ENCODE measurements at regions not wholly inside any gene's neighbourhood (a gene's known extent, or its start where the extent isn't known, plus 50 kb on each side); places are given as distances from the start of the nearest gene placed in this dataset.
"Not testable (repeated sequence)": the region's sequence is repeated elsewhere in the genome, so short reads cannot be mapped to it uniquely, and the experiment has no call there.

GRCh38 chr13:89027694-89028306 lies 1356.6 kb downstream of the SLITRK5 start:
- intact Hi-C loops (cut with micrococcal nuclease) = no loop called here
- ATAC-seq (no peak), DNase-seq (no peak)

- ATAC-seq = no peak
Measured at GRCh38 chr13:89029062-89029461, 1357.9 kb downstream of the SLITRK5 start.

GRCh38 chr13:89034015-89034414 lies 1362.8 kb downstream of the SLITRK5 start:
- DNase-seq (no peak), ATAC-seq (no peak)
- intact Hi-C loops (cut with micrococcal nuclease) = no loop called here

More at GRCh38 chr13:89029062-89029461, 1357.9 kb downstream of the SLITRK5 start:
- intact Hi-C loops (cut with micrococcal nuclease) = no loop called here
- DNase-seq = no peak

- intact Hi-C loops (cut with micrococcal nuclease) = no loop called here
- ATAC-seq (no peak), DNase-seq (no peak)
Measured at GRCh38 chr13:89052699-89053098, 1381.5 kb downstream of the SLITRK5 start.

- DNase-seq (no peak), ATAC-seq (no peak)
- intact Hi-C loops (cut with micrococcal nuclease) = no loop called here
Measured at GRCh38 chr13:89053418-89053817, 1382.2 kb downstream of the SLITRK5 start.

GRCh38 chr13:89057274-89057673 lies 1386.1 kb downstream of the SLITRK5 start:
- ATAC-seq = no peak
- intact Hi-C loops (cut with micrococcal nuclease) = no loop called here
- DNase-seq = no peak

- intact Hi-C loops (cut with micrococcal nuclease) = no loop called here
- no peak for ATAC-seq
Measured at GRCh38 chr13:89057862-89058261, 1386.7 kb downstream of the SLITRK5 start.

GRCh38 chr13:89061821-89062220 lies 1390.7 kb downstream of the SLITRK5 start:
- ATAC-seq (no peak), DNase-seq (no peak)
- intact Hi-C loops (cut with micrococcal nuclease) = no loop called here

More at GRCh38 chr13:89057862-89058261, 1386.7 kb downstream of the SLITRK5 start:
- DNase-seq = no peak

GRCh38 chr13:89066868-89067466 lies 1395.8 kb downstream of the SLITRK5 start:
- DNase-seq (no peak), ATAC-seq (no peak)
- intact Hi-C loops (cut with micrococcal nuclease) = no loop called here

GRCh38 chr13:89072979-89073378 lies 1401.8 kb downstream of the SLITRK5 start:
- no peak for DNase-seq
- no peak for ATAC-seq
- intact Hi-C loops (cut with micrococcal nuclease) = no loop called here

- ATAC-seq (no peak), DNase-seq (no peak)
- intact Hi-C loops (cut with micrococcal nuclease) = no loop called here
Measured at GRCh38 chr13:89076622-89077021, 1405.5 kb downstream of the SLITRK5 start.

- intact Hi-C loops (cut with micrococcal nuclease) = no loop called here
- no peak for DNase-seq
- ATAC-seq = no peak
Measured at GRCh38 chr13:89082623-89083022, 1411.5 kb downstream of the SLITRK5 start.

GRCh38 chr13:89088107-89088506 lies 1416.9 kb downstream of the SLITRK5 start:
- ATAC-seq; DNase-seq; intact Hi-C loops (cut with micrococcal nuclease): not testable (repeated sequence)

GRCh38 chr13:89097994-89098393 lies 1426.8 kb downstream of the SLITRK5 start:
- DNase-seq = no peak
- ATAC-seq = no peak
- intact Hi-C loops (cut with micrococcal nuclease) = no loop called here

- intact Hi-C loops (cut with micrococcal nuclease) = no loop called here
- no peak for ATAC-seq
- no peak for DNase-seq
Measured at GRCh38 chr13:89113744-89114143, 1442.6 kb downstream of the SLITRK5 start.

GRCh38 chr13:89115307-89115706 lies 1444.1 kb downstream of the SLITRK5 start:
- ATAC-seq (no peak), DNase-seq (no peak)
- intact Hi-C loops (cut with micrococcal nuclease) = no loop called here

- ATAC-seq (no peak), DNase-seq (no peak)
- intact Hi-C loops (cut with micrococcal nuclease) = no loop called here
Measured at GRCh38 chr13:89136678-89137077, 1465.5 kb downstream of the SLITRK5 start.

GRCh38 chr13:89150362-89150761 lies 1479.2 kb downstream of the SLITRK5 start:
- no peak for ATAC-seq
- intact Hi-C loops (cut with micrococcal nuclease) = no loop called here
- DNase-seq = no peak

GRCh38 chr13:89153941-89154340 lies 1482.8 kb downstream of the SLITRK5 start:
- no peak for ATAC-seq
- intact Hi-C loops (cut with micrococcal nuclease) = no loop called here

GRCh38 chr13:89163096-89163495 lies 1491.9 kb downstream of the SLITRK5 start:
- intact Hi-C loops (cut with micrococcal nuclease) = no loop called here
- no peak for ATAC-seq
- no peak for DNase-seq

More at GRCh38 chr13:89153941-89154340, 1482.8 kb downstream of the SLITRK5 start:
- DNase-seq = no peak

- intact Hi-C loops (cut with micrococcal nuclease) = no loop called here
- no peak for ATAC-seq
- DNase-seq = no peak
Measured at GRCh38 chr13:89165685-89166084, 1494.5 kb downstream of the SLITRK5 start.
